HG03196 (cell line): ENCODE measurements at regions not wholly inside any gene's neighbourhood (a gene's known extent, or its start where the extent isn't known, plus 50 kb on each side); places are given as distances from the start of the nearest gene placed in this dataset.

ENCODE experiments used
- ATAC-seq: cut with Tn5 transposase; IDR thresholded peaks from one replicate; pipeline ENCODE4 v1.9.1; 2021; ENCODE audit not compliant: unreplicated experiment

- no peak for ATAC-seq
These were observed 111.0 kb downstream of the TRIB2 start for GRCh38 chr2:12827721-12828120.

- ATAC-seq: no peak
These were observed 112.2 kb downstream of the TRIB2 start for GRCh38 chr2:12828980-12829379.

- ATAC-seq: no peak
These were observed 114.3 kb downstream of the TRIB2 start for GRCh38 chr2:12831016-12831415.

- no peak for ATAC-seq
These were observed 117.5 kb downstream of the TRIB2 start for GRCh38 chr2:12834239-12834638.

GRCh38 chr2:12835733-12836132, 119.0 kb downstream of the TRIB2 start:
- ATAC-seq: no peak

- ATAC-seq: no peak
These were observed 122.6 kb downstream of the TRIB2 start for GRCh38 chr2:12839339-12839738.

- ATAC-seq: no peak
These were observed 124.3 kb downstream of the TRIB2 start for GRCh38 chr2:12841021-12841420.

GRCh38 chr2:12842917-12843316, 126.2 kb downstream of the TRIB2 start:
- ATAC-seq: no peak

- no peak for ATAC-seq
These were observed 127.8 kb downstream of the TRIB2 start for GRCh38 chr2:12844511-12844910.

GRCh38 chr2:12847694-12848575, 131.2 kb downstream of the TRIB2 start:
- no peak for ATAC-seq

GRCh38 chr2:12852135-12852534, 135.4 kb downstream of the TRIB2 start:
- no peak for ATAC-seq

GRCh38 chr2:12854001-12854530, 137.3 kb downstream of the TRIB2 start:
- no peak for ATAC-seq

- no peak for ATAC-seq
These were observed 138.8 kb downstream of the TRIB2 start for GRCh38 chr2:12855508-12855907.

- no peak for ATAC-seq
These were observed 140.3 kb downstream of the TRIB2 start for GRCh38 chr2:12856934-12857601.

- ATAC-seq: no peak
These were observed 141.2 kb downstream of the TRIB2 start for GRCh38 chr2:12857891-12858290.

GRCh38 chr2:12858786-12859185, 142.1 kb downstream of the TRIB2 start:
- ATAC-seq: no peak

GRCh38 chr2:12861344-12861930, 144.7 kb downstream of the TRIB2 start:
- no peak for ATAC-seq

- no peak for ATAC-seq
These were observed 145.8 kb downstream of the TRIB2 start for GRCh38 chr2:12862541-12862940.

GRCh38 chr2:12863937-12864336, 147.2 kb downstream of the TRIB2 start:
- no peak for ATAC-seq

- ATAC-seq: no peak
These were observed 151.0 kb downstream of the TRIB2 start for GRCh38 chr2:12867631-12868287.

- no peak for ATAC-seq
These were observed 154.0 kb downstream of the TRIB2 start for GRCh38 chr2:12870692-12871091.
